ENCODE measurements at regions not wholly inside any gene's neighbourhood (a gene's known extent, or its start where the extent isn't known, plus 50 kb on each side); places are given as distances from the start of the nearest gene placed in this dataset.

DNA sequence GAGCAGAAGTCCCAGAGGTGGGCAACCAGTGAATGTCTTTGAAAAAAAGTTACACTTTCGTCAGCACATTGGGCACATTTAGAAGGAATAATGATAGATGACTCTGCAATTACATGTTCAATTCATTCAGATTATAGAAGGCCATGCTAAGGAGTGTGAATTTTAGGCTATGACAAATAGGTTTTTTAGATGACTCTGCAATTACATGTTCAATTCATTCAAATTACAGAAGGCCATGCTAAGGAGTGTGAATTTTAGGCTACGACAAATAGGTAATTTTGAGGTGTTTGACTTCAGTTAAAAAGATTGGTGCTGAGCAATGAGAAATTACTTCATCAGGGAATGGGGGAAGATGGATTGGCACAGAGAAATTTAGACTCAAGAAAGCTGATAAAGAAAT, 744.9 kb upstream of the MMS22L start:
- H3K4me3 ChIP-seq (ENCODE audit: low read length, poor library complexity, severe bottlenecking), result no peak overlapping the region
- no peaks in the 10 kb centered on the region for H3K79me2 ChIP-seq (ENCODE audit: insufficient read depth, low read length)
- H3K4me1 ChIP-seq (ENCODE audit: insufficient read depth, low read length, poor library complexity, severe bottlenecking), result no peaks in the 10 kb centered on the region
- H3K4me2 ChIP-seq (ENCODE audit: low read depth, low read length, poor library complexity, severe bottlenecking), result no peak overlapping the region
- no peaks in the 10 kb centered on the region for H4K20me1 ChIP-seq (ENCODE audit: insufficient read depth, low read length, poor library complexity, severe bottlenecking)
- H2AFZ ChIP-seq (ENCODE audit: low read length), result no peak overlapping the region
- H3K9me2 ChIP-seq (replicated peaks; ENCODE audit: low read depth, low read length), result no peaks in the 10 kb centered on the region
- no peak overlapping the region for H3K9ac ChIP-seq (ENCODE audit: low read depth, low read length, poor library complexity, severe bottlenecking)
- H3F3A ChIP-seq (ENCODE audit: low read depth), result no peaks in the 10 kb centered on the region
- H3K9me3 ChIP-seq (ENCODE audit: insufficient read depth, low read depth, low read length), result no peaks in the 10 kb centered on the region
- no peaks in the 10 kb centered on the region for H3K27me3 ChIP-seq (ENCODE audit: insufficient read depth, low read length, poor library complexity, severe bottlenecking)
- H3K36me3 ChIP-seq (ENCODE audit: insufficient read depth, low read length), result no peaks in the 10 kb centered on the region
- TF ChIP-seq, protein P1, sequence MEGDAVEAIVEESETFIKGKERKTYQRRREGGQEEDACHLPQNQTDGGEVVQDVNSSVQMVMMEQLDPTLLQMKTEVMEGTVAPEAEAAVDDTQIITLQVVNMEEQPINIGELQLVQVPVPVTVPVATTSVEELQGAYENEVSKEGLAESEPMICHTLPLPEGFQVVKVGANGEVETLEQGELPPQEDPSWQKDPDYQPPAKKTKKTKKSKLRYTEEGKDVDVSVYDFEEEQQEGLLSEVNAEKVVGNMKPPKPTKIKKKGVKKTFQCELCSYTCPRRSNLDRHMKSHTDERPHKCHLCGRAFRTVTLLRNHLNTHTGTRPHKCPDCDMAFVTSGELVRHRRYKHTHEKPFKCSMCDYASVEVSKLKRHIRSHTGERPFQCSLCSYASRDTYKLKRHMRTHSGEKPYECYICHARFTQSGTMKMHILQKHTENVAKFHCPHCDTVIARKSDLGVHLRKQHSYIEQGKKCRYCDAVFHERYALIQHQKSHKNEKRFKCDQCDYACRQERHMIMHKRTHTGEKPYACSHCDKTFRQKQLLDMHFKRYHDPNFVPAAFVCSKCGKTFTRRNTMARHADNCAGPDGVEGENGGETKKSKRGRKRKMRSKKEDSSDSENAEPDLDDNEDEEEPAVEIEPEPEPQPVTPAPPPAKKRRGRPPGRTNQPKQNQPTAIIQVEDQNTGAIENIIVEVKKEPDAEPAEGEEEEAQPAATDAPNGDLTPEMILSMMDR (conservative IDR thresholded peaks at IDR 0.05; ENCODE audit: low read length), result no peak
- TF ChIP-seq EZH2phosphoT487 (IDR thresholded peaks at IDR 0.05; ENCODE audit: borderline replicate concordance), result no peak

DNA sequence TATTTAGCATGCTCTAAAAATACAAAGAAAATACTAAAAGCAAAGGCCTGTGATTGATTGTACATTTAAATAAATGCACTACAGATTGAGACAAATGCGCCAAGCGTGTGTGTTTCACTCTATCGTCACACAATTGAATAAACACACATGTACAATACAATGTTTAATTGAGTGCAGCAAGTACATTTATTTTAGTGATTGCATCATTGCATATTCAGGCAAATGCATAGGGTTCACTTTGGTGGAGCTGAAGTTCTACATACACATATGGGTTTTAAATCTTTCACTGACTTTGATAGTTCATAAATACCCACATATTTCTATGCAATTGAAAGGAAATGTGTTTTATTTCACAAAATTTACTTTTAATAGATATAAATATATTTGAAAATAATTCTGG, 750.6 kb upstream of the MMS22L start:
- no peaks in the 10 kb centered on the region for H3K9me3 ChIP-seq (ENCODE audit: insufficient read depth, low read depth, low read length)
- H3K79me2 ChIP-seq (ENCODE audit: insufficient read depth, low read length), result no peaks in the 10 kb centered on the region
- no peak overlapping the region for H3K4me3 ChIP-seq (ENCODE audit: low read length, poor library complexity, severe bottlenecking)
- H3K4me2 ChIP-seq (ENCODE audit: low read depth, low read length, poor library complexity, severe bottlenecking), result no peak overlapping the region
- no peaks in the 10 kb centered on the region for H3K4me1 ChIP-seq (ENCODE audit: insufficient read depth, low read length, poor library complexity, severe bottlenecking)
- H3K9ac ChIP-seq (ENCODE audit: low read depth, low read length, poor library complexity, severe bottlenecking), result no peak overlapping the region
- H3K27me3 ChIP-seq (ENCODE audit: insufficient read depth, low read length, poor library complexity, severe bottlenecking), result no peaks in the 10 kb centered on the region
- H3K9me2 ChIP-seq (replicated peaks; ENCODE audit: low read depth, low read length), result no peaks in the 10 kb centered on the region
- H3F3A ChIP-seq (ENCODE audit: low read depth), result no peaks in the 10 kb centered on the region
- no peaks in the 10 kb centered on the region for H3K36me3 ChIP-seq (ENCODE audit: insufficient read depth, low read length)
- no peak overlapping the region for H2AFZ ChIP-seq (ENCODE audit: low read length)
- TF ChIP-seq, protein P1 (conservative IDR thresholded peaks at IDR 0.05; ENCODE audit: low read length), result no peak
- TF ChIP-seq EZH2phosphoT487 (IDR thresholded peaks at IDR 0.05; ENCODE audit: borderline replicate concordance), result no peak
- H4K20me1 ChIP-seq (ENCODE audit: insufficient read depth, low read length, poor library complexity, severe bottlenecking), result no peaks in the 10 kb centered on the region

DNA sequence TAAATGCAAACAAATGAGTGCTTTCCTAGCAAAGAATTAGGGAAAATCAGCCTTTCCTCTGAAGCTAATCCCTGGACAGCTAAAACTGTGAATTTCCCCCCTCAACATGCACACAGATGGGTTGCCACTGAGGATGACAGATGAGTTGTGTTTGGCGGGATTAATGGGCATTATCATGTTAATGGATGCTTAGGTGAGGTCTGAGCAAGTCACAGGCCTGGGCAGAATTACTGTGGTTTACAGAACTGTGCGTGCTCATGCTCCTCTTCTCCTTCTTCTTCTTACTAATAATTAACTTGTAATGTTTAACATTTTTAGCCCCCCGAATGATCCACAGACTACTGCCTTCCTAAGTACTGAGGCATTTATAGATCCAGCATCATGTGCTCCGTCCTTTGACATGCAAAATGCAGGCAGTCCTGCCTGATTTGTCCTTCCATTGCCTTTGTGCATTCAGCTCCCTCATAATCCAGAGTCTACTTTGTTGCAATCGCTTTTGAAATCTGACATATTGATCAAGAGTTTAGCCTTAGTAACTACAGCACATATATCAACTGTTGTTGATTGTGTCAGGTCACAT, 753.4 kb upstream of the MMS22L start:
- no peaks in the 10 kb centered on the region for H3F3A ChIP-seq (ENCODE audit: low read depth)
- H2AFZ ChIP-seq (ENCODE audit: low read length), result no peak overlapping the region
- no peaks in the 10 kb centered on the region for H3K79me2 ChIP-seq (ENCODE audit: insufficient read depth, low read length)
- H4K20me1 ChIP-seq (ENCODE audit: insufficient read depth, low read length, poor library complexity, severe bottlenecking), result no peaks in the 10 kb centered on the region
- no peaks in the 10 kb centered on the region for H3K9me3 ChIP-seq (ENCODE audit: insufficient read depth, low read depth, low read length)
- no peak overlapping the region for H3K9ac ChIP-seq (ENCODE audit: low read depth, low read length, poor library complexity, severe bottlenecking)
- no peaks in the 10 kb centered on the region for H3K27me3 ChIP-seq (ENCODE audit: insufficient read depth, low read length, poor library complexity, severe bottlenecking)
- no peaks in the 10 kb centered on the region for H3K9me2 ChIP-seq (replicated peaks; ENCODE audit: low read depth, low read length)
- no peaks in the 10 kb centered on the region for H3K4me1 ChIP-seq (ENCODE audit: insufficient read depth, low read length, poor library complexity, severe bottlenecking)
- TF ChIP-seq EZH2phosphoT487 (IDR thresholded peaks at IDR 0.05; ENCODE audit: borderline replicate concordance), result no peak
- TF ChIP-seq, protein P1 (conservative IDR thresholded peaks at IDR 0.05; ENCODE audit: low read length), result no peak
- no peaks in the 10 kb centered on the region for H3K36me3 ChIP-seq (ENCODE audit: insufficient read depth, low read length)
- H3K4me2 ChIP-seq (ENCODE audit: low read depth, low read length, poor library complexity, severe bottlenecking), result no peak overlapping the region
- H3K4me3 ChIP-seq (ENCODE audit: low read length, poor library complexity, severe bottlenecking), result no peak overlapping the region
